GM21825 (cell line): ENCODE measurements at regions not wholly inside any gene's neighbourhood (a gene's known extent, or its start where the extent isn't known, plus 50 kb on each side); places are given as distances from the start of the nearest gene placed in this dataset.
A peak's percentile ranks its signal among the peaks of the same experiment; 100 is the strongest.

Experiments used
- ATAC-seq: cut with Tn5 transposase; IDR thresholded peaks from one replicate; pipeline ENCODE4 v1.9.1; 2021; ENCODE audit warnings: mild to moderate bottlenecking, moderate library complexity; ENCODE audit not compliant: unreplicated experiment

GRCh38 chr10:52642208-52642607 is 130.4 kb downstream of the MBL2 start:
- no peak for ATAC-seq

- peak; percentile 69 for ATAC-seq
Measured at GRCh38 chr10:52644373-52645186, 128.0 kb downstream of the MBL2 start.

DNA sequence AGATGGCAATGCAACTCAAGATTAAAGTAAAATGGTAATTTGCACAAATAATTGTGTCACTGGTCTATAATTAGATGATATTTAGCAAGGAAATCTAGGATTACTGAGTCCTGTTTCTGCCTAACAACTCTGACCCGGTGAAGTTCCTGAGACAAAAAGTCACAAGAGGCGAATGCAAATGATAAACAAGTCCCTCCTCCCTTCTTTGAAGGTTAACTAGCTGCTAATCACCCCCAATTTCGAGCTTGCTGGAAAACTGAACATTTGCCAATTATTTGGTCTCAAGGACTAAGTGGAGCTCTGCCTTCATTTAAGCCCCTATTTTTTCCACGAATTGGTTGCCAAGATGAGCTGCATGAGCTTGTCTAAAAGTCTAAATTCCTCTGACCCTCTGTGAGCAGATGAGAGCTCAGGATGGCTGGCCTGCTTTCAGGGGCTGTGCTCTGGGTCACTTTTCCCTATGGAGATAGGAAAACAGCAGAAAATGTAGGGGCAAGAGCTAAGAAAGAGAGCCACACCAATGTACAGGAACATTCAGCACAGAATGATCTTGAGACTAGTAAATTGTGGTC is 127.3 kb downstream of the MBL2 start:
- ATAC-seq = no peak

DNA sequence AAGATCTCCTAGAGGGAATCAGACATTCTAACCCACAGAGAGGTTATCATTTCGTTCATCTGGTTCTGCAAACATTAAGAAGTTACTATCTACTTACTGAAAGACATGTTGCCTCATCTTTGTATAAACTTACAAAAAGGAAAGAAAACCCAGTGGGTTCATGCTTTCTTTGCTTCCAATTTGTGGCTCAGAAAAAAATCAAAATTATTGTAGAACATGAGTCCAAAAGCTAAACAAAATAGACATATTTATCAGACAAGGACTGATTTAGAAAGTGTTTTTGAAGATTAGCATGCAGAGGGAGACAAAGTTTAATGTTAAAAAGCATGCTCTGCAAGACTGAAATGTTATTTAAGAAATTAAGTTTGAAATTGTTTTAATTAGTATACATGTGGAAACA is 123.1 kb downstream of the MBL2 start:
- ATAC-seq = no peak

DNA sequence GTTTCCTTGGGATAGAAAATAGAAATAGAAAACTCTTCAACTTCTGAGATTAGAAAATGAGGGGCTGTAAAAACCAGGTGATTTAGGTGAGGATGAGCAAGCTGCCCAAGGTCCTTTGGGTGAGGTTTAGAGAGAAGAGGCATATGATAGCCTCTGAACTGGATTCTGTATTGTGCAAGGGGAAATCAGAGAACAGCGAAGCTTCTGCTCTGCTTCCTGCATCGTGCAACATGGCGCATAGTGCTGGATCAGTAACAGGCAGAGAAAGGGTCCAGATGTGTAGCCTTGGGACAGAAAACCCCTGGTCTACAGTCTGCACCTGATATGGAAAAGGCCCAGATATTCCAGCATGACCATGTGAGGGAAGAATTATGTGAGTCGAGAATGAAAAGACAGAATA is 121.7 kb downstream of the MBL2 start:
- no peak for ATAC-seq

DNA sequence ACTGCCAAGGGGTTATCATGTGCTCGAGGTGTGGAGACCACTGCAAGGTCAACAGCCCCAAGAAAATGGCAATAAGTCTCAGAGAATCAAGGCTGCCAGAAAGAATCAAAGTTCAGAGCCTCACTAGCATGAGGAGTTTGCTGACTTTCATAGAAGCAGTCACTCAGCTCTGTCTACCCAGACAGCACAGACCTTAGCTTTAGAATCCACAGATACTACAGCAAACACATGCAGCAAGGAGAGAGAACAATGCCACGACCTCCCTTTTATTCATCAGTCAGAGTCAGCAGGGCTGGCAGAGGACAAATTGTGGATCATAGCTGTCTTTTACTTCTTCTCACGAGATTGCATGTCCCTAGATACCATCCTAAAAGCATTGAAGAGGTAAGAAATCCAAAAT is 121.3 kb downstream of the MBL2 start:
- ATAC-seq = no peak

GRCh38 chr10:52652431-52653262 is 119.9 kb downstream of the MBL2 start:
- no peak for ATAC-seq

DNA sequence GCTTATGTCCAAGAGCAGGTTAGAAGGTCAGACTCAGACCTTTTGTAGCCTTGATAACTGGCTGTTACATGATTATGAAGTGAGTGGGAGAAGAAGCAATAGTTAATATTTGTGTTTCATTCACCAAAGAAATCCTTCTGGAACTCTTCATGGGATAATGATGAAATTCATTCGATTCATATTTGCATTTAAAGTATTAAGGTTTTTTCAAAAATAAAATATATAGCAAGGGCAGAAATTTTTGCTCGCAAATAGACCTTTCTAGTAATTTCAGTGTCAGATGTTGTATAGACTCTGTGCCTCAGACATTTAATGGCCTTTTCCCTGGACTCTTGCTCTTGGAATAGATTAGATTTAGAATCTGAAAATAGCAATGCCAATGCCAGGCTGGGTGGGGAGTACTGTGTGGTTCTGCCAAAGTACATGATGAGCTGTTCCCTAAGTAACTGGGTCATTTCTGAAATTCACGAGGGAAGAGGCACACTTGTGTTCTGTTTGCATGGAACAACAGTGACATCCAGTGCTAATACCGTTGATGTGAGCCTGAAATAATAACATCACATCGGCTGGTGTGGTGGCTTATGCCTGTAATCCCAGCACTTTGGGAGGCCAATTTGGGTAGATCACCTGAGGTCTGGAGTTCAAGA is 119.2 kb downstream of the MBL2 start:
- ATAC-seq = no peak

- ATAC-seq = no peak
Measured at GRCh38 chr10:52654201-52654600, 118.4 kb downstream of the MBL2 start.

DNA sequence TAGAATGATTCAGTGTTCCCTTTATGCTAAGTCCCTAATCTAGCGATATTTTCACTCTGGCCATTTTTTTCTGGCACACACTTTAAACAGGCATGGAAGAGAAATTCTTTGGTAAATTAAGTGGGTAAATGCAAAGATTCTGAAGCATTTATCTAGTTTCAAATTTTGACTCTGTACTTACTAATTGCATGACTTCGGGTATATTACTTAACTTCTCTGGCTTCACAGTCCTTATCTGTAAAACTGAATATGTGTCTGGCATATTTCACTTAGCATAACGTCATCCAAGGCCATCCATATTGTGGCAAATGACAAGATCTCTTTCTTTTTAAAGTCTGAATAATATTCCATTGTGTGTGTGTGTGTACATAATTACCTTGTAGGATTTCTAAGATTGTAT is 114.5 kb downstream of the MBL2 start:
- no peak for ATAC-seq

DNA sequence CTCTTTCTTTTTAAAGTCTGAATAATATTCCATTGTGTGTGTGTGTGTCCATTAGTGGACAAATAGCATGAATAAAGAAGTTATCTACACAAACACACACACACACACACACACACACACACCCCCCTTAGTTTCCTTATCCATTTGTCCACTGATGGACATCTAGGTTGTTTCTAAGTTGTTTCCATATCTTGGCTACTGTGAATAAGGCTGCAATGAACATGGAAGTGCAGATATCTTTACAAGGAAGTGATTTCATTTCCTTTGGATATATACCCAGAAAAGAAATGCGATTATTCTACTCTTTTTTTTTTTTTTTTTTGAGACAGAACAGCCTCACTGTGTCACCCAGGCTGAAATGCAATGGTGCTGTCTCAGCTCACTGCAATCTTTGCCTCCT is 113.5 kb downstream of the MBL2 start:
- no peak for ATAC-seq

- no peak for ATAC-seq
Measured at GRCh38 chr10:52662256-52662655, 110.3 kb downstream of the MBL2 start.

GRCh38 chr10:52663161-52663560 is 109.4 kb downstream of the MBL2 start:
- ATAC-seq = no peak

GRCh38 chr10:52664629-52665028 is 108.0 kb downstream of the MBL2 start:
- no peak for ATAC-seq

GRCh38 chr10:52665821-52666220 is 106.8 kb downstream of the MBL2 start:
- ATAC-seq = no peak

DNA sequence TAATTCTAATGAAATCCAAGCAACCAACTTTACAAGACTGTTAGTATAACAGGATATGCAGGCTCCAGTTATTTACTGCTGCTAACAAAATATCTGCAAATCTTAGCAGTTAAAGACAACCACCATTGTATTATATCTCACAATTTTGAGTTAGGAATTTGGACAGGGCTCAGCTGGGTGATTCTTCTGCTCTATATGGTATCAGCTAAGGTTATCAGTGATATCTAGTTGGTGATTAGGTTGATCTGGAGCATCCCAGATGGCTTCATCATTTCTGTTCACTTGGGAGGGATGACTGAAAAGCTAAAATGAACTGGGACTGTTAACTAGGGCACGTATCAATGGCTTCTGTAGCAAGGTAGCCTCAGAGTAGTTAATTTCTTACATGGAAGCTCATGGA is 105.7 kb downstream of the MBL2 start:
- no peak for ATAC-seq

DNA sequence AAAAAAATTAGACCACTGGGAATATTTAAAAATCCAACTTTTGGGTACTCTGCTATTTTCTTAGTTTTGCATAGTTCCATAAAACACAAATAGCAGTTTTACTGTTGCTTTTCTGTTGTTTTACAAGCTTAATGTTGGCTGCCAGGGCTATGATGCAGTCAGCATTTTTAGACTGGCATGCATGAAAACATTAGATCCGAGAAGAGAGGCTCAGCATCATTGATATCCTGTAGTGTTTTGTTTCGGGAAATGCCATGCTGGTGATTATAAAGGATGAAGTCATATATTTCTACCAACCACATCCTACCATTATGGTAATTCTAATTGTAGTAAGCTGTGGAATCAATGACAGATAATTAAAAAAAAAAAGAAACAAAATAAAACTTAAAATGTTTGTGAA is 104.6 kb downstream of the MBL2 start:
- no peak for ATAC-seq

DNA sequence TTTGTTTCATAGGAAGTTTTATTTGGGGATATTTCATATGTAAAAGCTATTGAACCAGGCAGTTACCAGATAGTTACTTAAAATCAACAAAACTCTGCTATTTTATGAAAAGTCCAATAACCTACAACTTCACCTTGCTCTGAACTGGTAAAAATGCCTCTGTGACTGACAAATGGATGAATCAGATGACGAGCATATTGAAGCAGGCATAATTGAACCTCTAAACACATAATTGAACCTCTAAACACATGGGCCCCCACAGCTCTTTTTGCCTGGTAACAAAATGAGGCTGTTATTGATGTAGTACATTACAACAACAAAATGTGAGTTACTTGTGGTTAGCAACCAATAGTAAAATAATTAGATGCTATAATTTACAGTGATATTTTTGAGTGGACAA is 99.7 kb downstream of the MBL2 start:
- no peak for ATAC-seq

DNA sequence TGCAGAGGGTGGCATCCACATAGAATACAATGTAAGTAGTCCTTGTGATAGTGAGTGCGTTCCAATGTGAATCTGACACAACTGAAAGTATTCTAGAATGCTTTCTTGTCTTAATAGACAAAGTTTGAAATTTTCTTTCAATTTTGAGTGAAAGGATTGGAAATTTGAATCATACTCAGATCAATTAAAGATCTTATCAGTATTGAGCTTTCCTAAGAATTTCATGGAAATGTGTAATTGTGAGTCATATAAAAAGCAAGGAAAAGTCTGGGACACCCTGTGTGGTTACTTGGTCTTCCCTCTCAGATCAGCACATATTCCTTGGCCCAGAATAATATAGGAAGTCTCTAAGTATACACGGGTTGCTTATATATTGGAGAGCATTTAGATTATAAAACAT is 99.1 kb downstream of the MBL2 start:
- no peak for ATAC-seq

DNA sequence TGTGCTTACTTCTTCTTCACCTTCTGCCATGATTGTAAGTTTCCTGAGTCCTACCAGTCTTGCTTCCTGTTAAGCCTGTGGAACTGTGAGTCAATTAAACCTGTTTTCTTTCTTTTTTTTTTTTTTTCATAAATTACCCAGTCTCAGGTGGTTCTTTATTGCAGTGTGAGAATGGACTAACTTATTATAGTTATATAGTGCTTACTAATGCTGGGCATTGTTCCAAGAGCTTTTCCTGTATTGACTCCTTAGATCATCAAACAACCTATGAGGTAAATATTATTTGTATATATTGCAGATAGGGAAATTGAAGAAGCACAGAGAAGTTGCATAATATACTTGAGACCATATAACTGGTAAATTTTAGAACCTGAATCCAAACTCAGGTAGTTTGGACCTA is 98.1 kb downstream of the MBL2 start:
- no peak for ATAC-seq

DNA sequence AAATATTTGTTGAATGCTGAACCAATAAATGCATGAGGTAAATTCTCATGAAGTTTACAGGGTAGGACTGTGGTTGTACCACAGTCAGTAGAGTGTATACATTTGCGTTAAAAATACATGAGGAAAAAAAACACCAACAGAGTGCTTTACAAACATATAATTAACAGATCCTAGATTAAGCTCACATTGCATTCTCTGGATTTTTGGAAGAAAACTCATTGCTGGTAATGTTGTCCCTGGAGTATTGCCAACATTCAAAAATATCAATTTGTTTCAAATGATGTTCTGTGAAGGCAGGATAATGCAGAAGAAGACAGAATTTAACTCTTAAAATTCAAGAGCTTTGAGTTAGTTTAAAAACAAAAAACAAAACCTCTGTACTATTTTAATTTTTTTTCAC is 95.5 kb downstream of the MBL2 start:
- no peak for ATAC-seq
